OCI-LY7 (cell line): ENCODE measurements at regions not wholly inside any gene's neighbourhood (a gene's known extent, or its start where the extent isn't known, plus 50 kb on each side); places are given as distances from the start of the nearest gene placed in this dataset.

ENCODE experiments used
- BruUV-seq: library from RNA; stranded (reverse); fragments of 400-500 nt; replicated peaks from 2 replicates; lab custom pipeline; 2021; lab: Mats Ljungman, UMichigan
- CTCF ChIA-PET: fragments of 300-600 bp; sonication (Branson Sonifier 250); formaldehyde crosslinking; loops from one replicate; lab custom pipeline; 2022; ENCODE audit warnings: antibody characterized with exemption; ENCODE audit not compliant: unreplicated experiment; lab: Charles Lee
- POLR2A ChIA-PET: fragments of 300-600 bp; sonication (Branson Sonifier 250); formaldehyde crosslinking; loops from one replicate; lab custom pipeline; 2022; ENCODE audit warnings: antibody characterized with exemption; lab: Charles Lee
- DNase-seq: peaks from one replicate; pipeline ENCODE4 v3.0.0-alpha.2; 2015; ENCODE audit warnings: low spot score
- H2AFZ ChIP-seq: fragments of 200-600 bp; sonication (generic), shearing (Covaris generic); 2 replicates; pipeline ENCODE4 v1.6.1; 2014; ENCODE audit warnings: mild to moderate bottlenecking, antibody characterized with exemption, low read length, moderate library complexity
- H3K27ac ChIP-seq: fragments of 200-600 bp; sonication (generic); 2 replicates; pipeline ENCODE4 v1.5.1; 2014; ENCODE audit warnings: mixed run types, low read depth, mild to moderate bottlenecking, moderate library complexity, low read length, inconsistent platforms; ENCODE audit not compliant: poor library complexity, severe bottlenecking
- H3K36me3 ChIP-seq: fragments of 200-600 bp; sonication (generic); 2 replicates; pipeline ENCODE4 v1.6.1; 2014; ENCODE audit warnings: mild to moderate bottlenecking, antibody characterized with exemption, low read length, moderate library complexity, mixed read lengths; ENCODE audit not compliant: insufficient read depth
- H3K4me1 ChIP-seq: fragments of 200-600 bp; sonication (generic); 2 replicates; pipeline ENCODE4 v1.5.1; 2014; ENCODE audit warnings: mild to moderate bottlenecking, low read length; ENCODE audit not compliant: insufficient read depth, poor library complexity, severe bottlenecking
- H3K4me2 ChIP-seq: fragments of 200-600 bp; sonication (generic); 2 replicates; pipeline ENCODE4 v1.6.1; 2014; ENCODE audit warnings: mild to moderate bottlenecking, low read length
- H3K4me3 ChIP-seq: fragments of 200-600 bp; sonication (generic); 2 replicates; pipeline ENCODE4 v1.5.1; 2014; ENCODE audit warnings: mild to moderate bottlenecking, low read depth, low read length; ENCODE audit not compliant: poor library complexity, severe bottlenecking
- H3K79me2 ChIP-seq: fragments of 200-600 bp; sonication (generic); 2 replicates; pipeline ENCODE4 v1.6.1; 2016; ENCODE audit warnings: low read depth, mild to moderate bottlenecking, low read length, moderate library complexity, mixed read lengths; ENCODE audit not compliant: insufficient read depth
- H3K9me2 ChIP-seq: fragments of 200-600 bp; sonication (generic); 2 replicates; pipeline ENCODE4 v1.6.1; 2016; ENCODE audit warnings: mild to moderate bottlenecking, low read length, mixed read lengths; ENCODE audit not compliant: insufficient read depth
- H3K9me3 ChIP-seq: fragments of 200-600 bp; sonication (generic); 2 replicates; pipeline ENCODE4 v1.6.1; 2014; ENCODE audit warnings: mild to moderate bottlenecking, mixed run types, low read length, mixed read lengths
- H4K20me1 ChIP-seq: fragments of 200-600 bp; sonication (generic); 2 replicates; pipeline ENCODE4 v1.6.1; 2014; ENCODE audit warnings: mild to moderate bottlenecking, antibody characterized with exemption, low read length, moderate library complexity, mixed read lengths; ENCODE audit not compliant: insufficient read depth
- EZH2phosphoT487 ChIP-seq: fragments of 200-600 bp; sonication (generic); IDR thresholded peaks from 2 replicates; pipeline ENCODE4 v1.6.1; 2018; ENCODE audit warnings: low read depth, borderline replicate concordance, mild to moderate bottlenecking, mixed run types, antibody characterized with exemption, low read length, moderate library complexity, mixed read lengths
- intact Hi-C: fragments of 100-400 bp; cut with micrococcal nuclease; formaldehyde crosslinking; loops from one replicate; pipeline ENCODE4 v1.10.0; 2022; ENCODE audit not compliant: unreplicated experiment
- TF ChIP-seq, protein P1 (sequence below): fragments of 200-600 bp; sonication (generic); conservative IDR thresholded peaks from 2 replicates; pipeline ENCODE4 v1.5.1; 2014; ENCODE audit warnings: mild to moderate bottlenecking, antibody characterized with exemption, low read length, moderate library complexity, mixed read lengths

DNA sequence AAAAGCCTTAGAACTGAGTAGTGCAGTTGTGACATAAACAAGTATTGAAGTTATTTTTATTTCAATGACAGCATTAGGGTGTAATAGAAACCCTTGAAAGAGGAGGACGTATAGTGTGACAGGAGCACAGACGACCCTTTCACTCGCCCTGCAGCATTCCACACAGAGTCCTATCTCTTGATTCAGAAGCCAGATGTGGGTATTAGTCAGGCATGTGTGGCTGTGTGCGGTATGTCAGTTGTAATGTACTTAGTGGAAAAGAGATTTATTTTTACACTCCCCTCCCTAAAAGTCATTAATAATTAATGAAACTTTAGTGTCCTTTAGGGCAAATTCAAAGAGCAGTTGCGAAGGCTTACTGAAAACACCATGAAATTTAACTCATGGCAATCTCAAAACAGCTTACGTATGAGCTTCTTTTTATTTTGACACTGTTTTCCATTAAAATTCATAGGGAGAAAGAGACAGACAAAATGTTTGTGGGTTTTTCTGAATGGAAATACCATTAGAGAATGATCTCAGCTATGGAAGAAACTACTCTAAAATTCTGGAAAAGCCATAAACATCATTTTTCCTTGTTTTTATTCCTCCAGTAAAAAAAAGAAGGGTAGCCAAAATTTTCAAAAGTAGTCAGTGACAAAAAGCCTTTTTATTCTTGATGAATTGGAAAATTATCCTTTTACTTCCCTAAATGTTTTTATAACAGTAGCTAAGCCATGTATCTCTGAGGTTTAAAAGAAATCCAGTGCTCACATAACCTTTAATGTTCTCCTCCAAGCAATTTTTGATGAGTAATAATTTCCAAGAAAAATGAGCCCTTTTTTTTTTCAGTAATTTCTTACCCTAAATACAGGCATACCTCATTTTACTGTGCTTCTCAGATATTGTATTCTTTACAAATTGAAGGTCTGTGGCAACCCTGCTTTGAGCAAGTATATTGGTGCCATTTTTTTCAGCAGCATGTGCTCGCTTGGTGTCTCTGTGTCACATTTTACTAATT lies 84.0 kb upstream of the DSEL start:
- Histone ChIP-seq H3K9me3 (no peaks in the 10 kb centered on the region), H3K27ac (no peak overlapping the region), H3K79me2 (no peaks in the 10 kb centered on the region), H3K9me2 (no peaks in the 10 kb centered on the region), H3K4me1 (no peaks in the 10 kb centered on the region), H4K20me1 (no peaks in the 10 kb centered on the region), H3K4me2 (no peak overlapping the region), H3K4me3 (no peak overlapping the region), H2AFZ (no peak overlapping the region), H3K36me3 (no peaks in the 10 kb centered on the region)
- ChIA-PET CTCF (no interaction called here), POLR2A (interaction anchor here (0.7 kb wide), 1 partner anchor 154 kb away, joined by 4 read pairs; no protein-coding TSS in a partner anchor)
- no peak for DNase-seq
- intact Hi-C loops, result no loop called here
- TF ChIP-seq EZH2phosphoT487, result no peak
- TF ChIP-seq, protein P1, sequence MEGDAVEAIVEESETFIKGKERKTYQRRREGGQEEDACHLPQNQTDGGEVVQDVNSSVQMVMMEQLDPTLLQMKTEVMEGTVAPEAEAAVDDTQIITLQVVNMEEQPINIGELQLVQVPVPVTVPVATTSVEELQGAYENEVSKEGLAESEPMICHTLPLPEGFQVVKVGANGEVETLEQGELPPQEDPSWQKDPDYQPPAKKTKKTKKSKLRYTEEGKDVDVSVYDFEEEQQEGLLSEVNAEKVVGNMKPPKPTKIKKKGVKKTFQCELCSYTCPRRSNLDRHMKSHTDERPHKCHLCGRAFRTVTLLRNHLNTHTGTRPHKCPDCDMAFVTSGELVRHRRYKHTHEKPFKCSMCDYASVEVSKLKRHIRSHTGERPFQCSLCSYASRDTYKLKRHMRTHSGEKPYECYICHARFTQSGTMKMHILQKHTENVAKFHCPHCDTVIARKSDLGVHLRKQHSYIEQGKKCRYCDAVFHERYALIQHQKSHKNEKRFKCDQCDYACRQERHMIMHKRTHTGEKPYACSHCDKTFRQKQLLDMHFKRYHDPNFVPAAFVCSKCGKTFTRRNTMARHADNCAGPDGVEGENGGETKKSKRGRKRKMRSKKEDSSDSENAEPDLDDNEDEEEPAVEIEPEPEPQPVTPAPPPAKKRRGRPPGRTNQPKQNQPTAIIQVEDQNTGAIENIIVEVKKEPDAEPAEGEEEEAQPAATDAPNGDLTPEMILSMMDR, result no peak
- no TSS peak for BruUV-seq

DNA sequence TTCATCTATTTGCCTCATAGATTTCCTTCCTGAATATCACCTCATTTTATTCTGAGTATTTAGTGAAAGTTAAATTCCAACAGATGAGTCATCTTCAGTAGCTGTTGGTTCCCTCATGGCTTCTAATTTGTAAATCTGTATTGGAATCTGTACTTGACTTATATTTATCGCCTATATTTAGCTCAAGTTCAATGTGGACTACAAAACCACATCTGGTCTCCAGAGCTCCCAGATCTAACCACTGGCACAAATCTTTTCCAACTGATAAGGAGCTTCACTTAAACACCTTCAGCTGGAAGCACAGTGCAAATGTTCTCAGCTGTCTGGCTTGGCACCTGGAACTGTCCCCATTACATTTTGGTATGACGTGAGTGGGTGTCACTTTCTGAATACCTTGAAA lies 82.8 kb upstream of the DSEL start:
- TF ChIP-seq, protein P1, result no peak
- TF ChIP-seq EZH2phosphoT487, result no peak
- BruUV-seq, result no TSS peak
- Histone ChIP-seq H4K20me1 (no peaks in the 10 kb centered on the region), H3K4me1 (no peaks in the 10 kb centered on the region), H3K27ac (no peak overlapping the region), H3K79me2 (no peaks in the 10 kb centered on the region), H2AFZ (no peak overlapping the region), H3K9me3 (no peaks in the 10 kb centered on the region), H3K4me2 (no peak overlapping the region), H3K4me3 (no peak overlapping the region), H3K36me3 (no peaks in the 10 kb centered on the region), H3K9me2 (no peaks in the 10 kb centered on the region)
- intact Hi-C loops, result no loop called here
- DNase-seq, result no peak
- CTCF ChIA-PET, result no interaction called here
- POLR2A ChIA-PET, result no interaction called here

DNA sequence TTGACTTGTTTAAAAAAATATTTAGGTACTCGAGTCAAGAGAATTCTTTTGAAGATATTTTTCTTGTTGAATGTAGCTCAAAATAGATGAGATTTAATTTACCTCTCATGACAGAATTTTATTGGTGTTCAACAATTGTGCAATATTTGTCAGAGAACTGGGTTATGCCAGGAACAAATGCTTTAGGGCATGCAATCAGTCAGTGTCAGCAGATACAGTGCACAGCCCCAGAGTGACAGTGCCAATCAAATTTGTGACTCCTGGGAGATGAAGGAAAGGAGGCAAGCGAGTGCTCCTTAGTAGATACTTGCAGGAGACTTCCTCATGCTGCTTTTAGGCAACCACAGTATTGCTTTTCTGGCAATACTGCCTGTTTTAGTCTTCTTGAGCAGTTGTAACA lies 81.2 kb upstream of the DSEL start:
- no peak overlapping the region for H3K4me3 ChIP-seq
- no peaks in the 10 kb centered on the region for H3K79me2 ChIP-seq
- no peaks in the 10 kb centered on the region for H3K36me3 ChIP-seq
- H3K9me2 ChIP-seq, result no peaks in the 10 kb centered on the region
- no peak overlapping the region for H3K4me2 ChIP-seq
- H3K27ac ChIP-seq, result no peak overlapping the region
- ChIA-PET POLR2A (no interaction called here), CTCF (no interaction called here)
- H3K9me3 ChIP-seq, result no peaks in the 10 kb centered on the region
- H2AFZ ChIP-seq, result no peak overlapping the region
- BruUV-seq, result no TSS peak
- no peaks in the 10 kb centered on the region for H3K4me1 ChIP-seq
- no peaks in the 10 kb centered on the region for H4K20me1 ChIP-seq
- intact Hi-C loops, result no loop called here
- no peak for DNase-seq
- TF ChIP-seq EZH2phosphoT487, result no peak
- TF ChIP-seq, protein P1, result no peak
